A549 (cell line): ENCODE measurements at regions not wholly inside any gene's neighbourhood (a gene's known extent, or its start where the extent isn't known, plus 50 kb on each side); places are given as distances from the start of the nearest gene placed in this dataset.

Experiments used
- ATAC-seq, 2 experiments: fragments of 200-7000 bp in 1 of 2; fragments of >200 bp in 1 of 2; cut with Nextera tagmentation in 1 of 2; cut with Tn5 transposase in 1 of 2; 3 replicates each; pipeline versions ENCODE4 v1.8.0 to v1.9.1; 2018 to 2020; ENCODE audit warnings: mild to moderate bottlenecking in 1 of 2, moderate library complexity in 1 of 2
- CTCF ChIA-PET: fragments of 300-600 bp; sonication (Branson Sonifier 250); formaldehyde crosslinking; extraction: SDS; loops from one replicate; lab custom pipeline; 2021; ENCODE audit warnings: antibody characterized with exemption, inconsistent platforms; lab: Yijun Ruan, JAX
- POLR2A ChIA-PET: fragments of 350-600 bp; formaldehyde crosslinking; extraction: SDS; loops from one replicate; lab custom pipeline; 2021; ENCODE audit warnings: antibody characterized with exemption, inconsistent platforms; lab: Yijun Ruan, JAX
- DNase-seq, 2 experiments: peaks; one replicate each; pipeline versions ENCODE4 v3.0.0 to v3.0.0-alpha.2; 2011 to 2016; ENCODE audit warnings: low read depth in 1 of 2, low spot score in 1 of 2
- FAIRE-seq: peaks from 2 replicates; lab custom pipeline; 2011; peaks lifted over from hg19 to GRCh38; lab: Jason Lieb, UNC
- H3K27ac ChIP-seq, 2 experiments: fragments of >200 bp; sonication (Bioruptor Twin); formaldehyde crosslinking; 3 replicates each; pipeline ENCODE4 v1.5.1; 2016 to 2017
- H3K4me1 ChIP-seq: fragments of >200 bp; sonication (Bioruptor Twin); formaldehyde crosslinking; 3 replicates; pipeline ENCODE4 v1.6.1; 2016
- H3K4me2 ChIP-seq: fragments of >200 bp; sonication (Bioruptor Twin); formaldehyde crosslinking; 3 replicates; pipeline ENCODE4 v1.6.1; 2016
- H3K4me3 ChIP-seq: fragments of >200 bp; sonication (Bioruptor Twin); formaldehyde crosslinking; 3 replicates; pipeline ENCODE4 v1.5.1; 2016
- H3K9me3 ChIP-seq: fragments of >200 bp; sonication (Bioruptor Twin); formaldehyde crosslinking; 3 replicates; pipeline ENCODE4 v1.6.1; 2016
- CBX8 ChIP-seq: fragments of 200-600 bp; sonication (generic); IDR thresholded peaks from 2 replicates; pipeline ENCODE4 v1.6.1; 2016
- CHD2 ChIP-seq: fragments of 150-350 bp; IDR thresholded peaks from 2 replicates; pipeline ENCODE4 v1.6.1; 2014; ENCODE audit warnings: low read length; ENCODE audit not compliant: partially characterized antibody
- EHF ChIP-seq: fragments of 250-450 bp; sonication (Bioruptor Pico); IDR thresholded peaks from 2 replicates; pipeline ENCODE4 v1.5.0; 2020; ENCODE audit warnings: mild to moderate bottlenecking
- FOSB ChIP-seq: fragments of 250-450 bp; sonication (Bioruptor Pico); IDR thresholded peaks from 2 replicates; pipeline ENCODE4 v1.5.0; 2020; ENCODE audit warnings: mild to moderate bottlenecking, moderate library complexity
- FOSL2 ChIP-seq, 2 experiments: fragments of 450-650 bp in 1 of 2; fragments of >200 bp in 1 of 2; sonication (Bioruptor Twin) in 1 of 2; formaldehyde crosslinking; IDR thresholded peaks; 2 replicates each; pipeline versions ENCODE4 v1.5.0 to v1.6.1; 2016 to 2020; ENCODE audit warnings: mild to moderate bottlenecking in 1 of 2, moderate library complexity in 1 of 2
- HOXB13 ChIP-seq: fragments of 250-450 bp; sonication (Bioruptor Pico); IDR thresholded peaks from 2 replicates; pipeline ENCODE4 v1.5.0; 2020; ENCODE audit warnings: low read depth, mild to moderate bottlenecking, moderate library complexity
- MAZ ChIP-seq: fragments of 150-350 bp; IDR thresholded peaks from 2 replicates; pipeline ENCODE4 v1.6.1; 2014; ENCODE audit warnings: antibody characterized with exemption, low read depth, low read length, borderline replicate concordance
- NPAS2 ChIP-seq: fragments of 250-450 bp; sonication (Bioruptor Pico); IDR thresholded peaks from 2 replicates; pipeline ENCODE4 v1.8.0; 2022; ENCODE audit warnings: mild to moderate bottlenecking, moderate library complexity, borderline replicate concordance
- NR3C1 ChIP-seq: fragments of >200 bp; sonication (Bioruptor Twin); formaldehyde crosslinking; IDR thresholded peaks from 3 replicates; pipeline ENCODE4 v1.6.1; 2017
- POLR2AphosphoS2 ChIP-seq: conservative IDR thresholded peaks from 2 replicates; pipeline ENCODE4 v1.6.1; 2012; ENCODE audit warnings: low read length, improper control_type of control experiment, inconsistent platforms
- RAD21 ChIP-seq, 2 experiments: fragments of >200 bp in 1 of 2; sonication (Bioruptor Twin) in 1 of 2; formaldehyde crosslinking in 1 of 2; IDR thresholded peaks in 1 of 2; conservative IDR thresholded peaks in 1 of 2; 2 replicates in 1 of 2; 3 replicates in 1 of 2; pipeline ENCODE4 v1.6.1; 2012 to 2018; ENCODE audit warnings: inconsistent platforms in 1 of 2
- RFX5 ChIP-seq: fragments of 450-650 bp; IDR thresholded peaks from 2 replicates; pipeline ENCODE4 v1.7.1; 2014; ENCODE audit warnings: antibody characterized with exemption, mild to moderate bottlenecking, moderate library complexity
- TFCP2L1 ChIP-seq: fragments of 250-450 bp; sonication (Bioruptor Pico); IDR thresholded peaks from 2 replicates; pipeline ENCODE4 v1.5.0; 2021; ENCODE audit warnings: mild to moderate bottlenecking
- TP53 ChIP-seq: fragments of 250-450 bp; sonication (Bioruptor Pico); IDR thresholded peaks from 2 replicates; pipeline ENCODE4 v1.5.0; 2021; ENCODE audit warnings: mild to moderate bottlenecking, moderate library complexity
- ZC3H11A ChIP-seq: fragments of 450-650 bp; IDR thresholded peaks from 2 replicates; pipeline ENCODE4 v1.6.1; 2014; ENCODE audit warnings: antibody characterized with exemption, mild to moderate bottlenecking
- ZNF302 ChIP-seq: fragments of 250-450 bp; sonication (Bioruptor Pico); IDR thresholded peaks from 2 replicates; pipeline ENCODE4 v1.9.0; 2021; ENCODE audit warnings: inconsistent platforms, mild to moderate bottlenecking, moderate library complexity
- WGBS: methylation state at CpG from one replicate; pipeline ENCODE4 v1.1.6; 2017; ENCODE audit errors: missing lambda C conversion rate; 5-methylcytosine and 5-hydroxymethylcytosine counted together
- TF ChIP-seq, protein P1 (sequence below): IDR thresholded peaks from 2 replicates; pipeline ENCODE4 v1.6.1; 2012
- TF ChIP-seq, protein P2 (sequence below): IDR thresholded peaks from 2 replicates; pipeline ENCODE4 v1.6.1; 2012; ENCODE audit warnings: low read depth, borderline replicate concordance
- TF ChIP-seq, protein P3 (sequence below): fragments of 150-350 bp; IDR thresholded peaks from 2 replicates; pipeline ENCODE4 v1.6.1; 2014; ENCODE audit warnings: low read depth, mild to moderate bottlenecking, low read length
- TF ChIP-seq, protein P4 (sequence below): IDR thresholded peaks from 2 replicates; pipeline ENCODE4 v1.6.1; 2012
- TF ChIP-seq, protein P5 (sequence below): fragments of >200 bp; sonication (Bioruptor Twin); formaldehyde crosslinking; IDR thresholded peaks from 3 replicates; pipeline ENCODE4 v1.5.1; 2016

DNA sequence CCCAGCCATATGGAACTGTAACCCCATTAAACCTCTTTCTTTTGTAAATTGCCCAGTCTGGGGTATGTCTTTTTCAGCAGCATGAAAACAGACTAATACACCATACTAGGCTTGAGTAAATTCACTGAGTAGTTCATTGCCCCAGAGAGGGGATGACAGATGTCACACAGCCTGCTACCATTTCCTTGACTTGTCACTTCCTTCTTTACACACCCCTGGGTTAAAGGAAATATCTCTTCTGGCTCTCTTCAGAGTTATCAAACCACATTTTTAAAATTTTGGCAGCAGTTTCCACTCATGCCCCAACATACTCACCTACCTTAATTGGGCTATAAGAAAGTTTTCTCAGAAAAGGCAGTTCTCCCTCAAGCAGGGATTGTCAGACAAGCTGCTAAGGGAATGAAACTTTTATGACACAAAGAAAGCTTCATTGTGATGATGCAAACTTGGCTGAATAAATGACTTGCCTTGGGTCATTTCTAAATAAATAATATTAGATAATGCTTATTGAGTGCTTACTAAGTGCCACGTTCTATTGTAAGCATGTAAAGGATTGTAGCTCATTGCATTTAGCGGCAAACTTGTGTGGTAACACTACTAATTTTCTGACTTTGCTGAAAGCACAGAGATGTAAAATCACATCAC lies 68.0 kb upstream of the RBMS3 start:
- FAIRE-seq (no peak), ATAC-seq (no peak), DNase-seq (no peak)
- Histone ChIP-seq H3K9me3 (no peaks in the 10 kb centered on the region), H3K4me1 (no peaks in the 10 kb centered on the region), H3K27ac (no peak overlapping the region), H3K4me2 (no peak overlapping the region)
- 63% methylated on average over 2 of the region's 2 CpGs for WGBS
- POLR2A ChIA-PET, result no interaction called here
- no peak for TF ChIP-seq FOSL2 (IDR thresholded peaks at IDR 0.05)
- no peak for TF ChIP-seq FOSL2 (CRISPR knock-in tag; IDR thresholded peaks at IDR 0.05)
- TF ChIP-seq, protein P1, sequence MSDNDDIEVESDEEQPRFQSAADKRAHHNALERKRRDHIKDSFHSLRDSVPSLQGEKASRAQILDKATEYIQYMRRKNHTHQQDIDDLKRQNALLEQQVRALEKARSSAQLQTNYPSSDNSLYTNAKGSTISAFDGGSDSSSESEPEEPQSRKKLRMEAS, result no peak
- no peak for TF ChIP-seq ZNF302
- TF ChIP-seq NPAS2 (CRISPR knock-in tag), result no peak
- TF ChIP-seq FOSB (CRISPR knock-in tag), result no peak
- no peak for TF ChIP-seq ZC3H11A
- no peak for TF ChIP-seq TP53 (CRISPR knock-in tag)
- TF ChIP-seq CHD2, result no peak
- no peak for TF ChIP-seq NR3C1
- no peak for TF ChIP-seq RAD21 (conservative IDR thresholded peaks at IDR 0.05 in 1 of 2, IDR thresholded peaks at IDR 0.05 in 1 of 2)
- TF ChIP-seq CBX8, result no peak
- TF ChIP-seq, protein P2, sequence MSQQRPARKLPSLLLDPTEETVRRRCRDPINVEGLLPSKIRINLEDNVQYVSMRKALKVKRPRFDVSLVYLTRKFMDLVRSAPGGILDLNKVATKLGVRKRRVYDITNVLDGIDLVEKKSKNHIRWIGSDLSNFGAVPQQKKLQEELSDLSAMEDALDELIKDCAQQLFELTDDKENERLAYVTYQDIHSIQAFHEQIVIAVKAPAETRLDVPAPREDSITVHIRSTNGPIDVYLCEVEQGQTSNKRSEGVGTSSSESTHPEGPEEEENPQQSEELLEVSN, result no peak
- TF ChIP-seq MAZ, result no peak
- TF ChIP-seq EHF (CRISPR knock-in tag), result no peak
- no peak for TF ChIP-seq HOXB13
- TF ChIP-seq, protein P3, sequence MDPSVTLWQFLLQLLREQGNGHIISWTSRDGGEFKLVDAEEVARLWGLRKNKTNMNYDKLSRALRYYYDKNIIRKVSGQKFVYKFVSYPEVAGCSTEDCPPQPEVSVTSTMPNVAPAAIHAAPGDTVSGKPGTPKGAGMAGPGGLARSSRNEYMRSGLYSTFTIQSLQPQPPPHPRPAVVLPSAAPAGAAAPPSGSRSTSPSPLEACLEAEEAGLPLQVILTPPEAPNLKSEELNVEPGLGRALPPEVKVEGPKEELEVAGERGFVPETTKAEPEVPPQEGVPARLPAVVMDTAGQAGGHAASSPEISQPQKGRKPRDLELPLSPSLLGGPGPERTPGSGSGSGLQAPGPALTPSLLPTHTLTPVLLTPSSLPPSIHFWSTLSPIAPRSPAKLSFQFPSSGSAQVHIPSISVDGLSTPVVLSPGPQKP, result no peak
- TF ChIP-seq, all 56 proteins: peak for 0
- CTCF ChIA-PET, result interaction anchor here (1.9 kb wide), 1 partner anchor 126 kb away, joined by 3 read pairs; no protein-coding TSS in a partner anchor
- H3K4me3 ChIP-seq, result no peak overlapping the region

DNA sequence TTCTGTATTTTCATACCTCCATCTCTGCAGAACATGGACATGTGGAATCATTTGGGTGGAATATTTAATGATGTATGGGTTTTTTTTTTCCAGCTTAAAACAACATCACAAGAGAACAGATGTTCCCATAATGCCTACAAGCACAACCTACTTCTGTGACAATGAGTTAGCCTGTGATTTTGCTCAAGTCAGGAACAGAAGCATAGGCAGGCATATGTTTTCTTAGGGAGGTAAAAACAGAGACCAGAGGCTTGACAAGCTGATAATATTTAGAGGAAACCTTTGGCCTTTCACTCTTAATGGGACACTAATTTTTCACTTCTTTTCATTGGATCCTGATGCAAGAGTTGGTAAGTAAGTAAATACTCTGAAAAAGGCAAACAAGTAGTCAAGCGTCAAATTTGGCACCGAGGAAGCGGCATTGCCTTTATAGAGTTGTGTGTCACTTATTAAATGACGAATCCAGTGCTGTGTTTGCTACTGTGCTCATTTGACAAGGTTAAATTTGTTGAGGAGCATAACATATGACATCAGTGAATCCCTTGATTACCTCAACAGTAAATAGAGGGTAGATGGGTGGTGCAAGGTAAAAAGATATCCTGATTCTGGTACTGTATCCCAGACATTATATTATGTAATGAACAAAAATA lies 66.7 kb upstream of the RBMS3 start:
- ChIA-PET POLR2A (no interaction called here), CTCF (no interaction called here)
- Histone ChIP-seq H3K4me1 (no peaks in the 10 kb centered on the region), H3K27ac (no peak overlapping the region), H3K9me3 (no peaks in the 10 kb centered on the region), H3K4me2 (no peak overlapping the region), H3K4me3 (no peak overlapping the region)
- FAIRE-seq (no peak), ATAC-seq (no peak), DNase-seq (no peak)
- TF ChIP-seq, protein P4, sequence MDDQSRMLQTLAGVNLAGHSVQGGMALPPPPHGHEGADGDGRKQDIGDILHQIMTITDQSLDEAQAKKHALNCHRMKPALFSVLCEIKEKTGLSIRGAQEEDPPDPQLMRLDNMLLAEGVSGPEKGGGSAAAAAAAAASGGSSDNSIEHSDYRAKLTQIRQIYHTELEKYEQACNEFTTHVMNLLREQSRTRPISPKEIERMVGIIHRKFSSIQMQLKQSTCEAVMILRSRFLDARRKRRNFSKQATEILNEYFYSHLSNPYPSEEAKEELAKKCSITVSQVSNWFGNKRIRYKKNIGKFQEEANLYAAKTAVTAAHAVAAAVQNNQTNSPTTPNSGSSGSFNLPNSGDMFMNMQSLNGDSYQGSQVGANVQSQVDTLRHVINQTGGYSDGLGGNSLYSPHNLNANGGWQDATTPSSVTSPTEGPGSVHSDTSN, result no peak
- TF ChIP-seq, protein P1, result no peak
- no peak for TF ChIP-seq RFX5
- TF ChIP-seq POLR2AphosphoS2, result no peak
- TF ChIP-seq ZC3H11A, result no peak
- no peak for TF ChIP-seq RAD21 (conservative IDR thresholded peaks at IDR 0.05 in 1 of 2, IDR thresholded peaks at IDR 0.05 in 1 of 2)
- TF ChIP-seq TFCP2L1 (CRISPR knock-in tag), result no peak
- TF ChIP-seq, protein P5, sequence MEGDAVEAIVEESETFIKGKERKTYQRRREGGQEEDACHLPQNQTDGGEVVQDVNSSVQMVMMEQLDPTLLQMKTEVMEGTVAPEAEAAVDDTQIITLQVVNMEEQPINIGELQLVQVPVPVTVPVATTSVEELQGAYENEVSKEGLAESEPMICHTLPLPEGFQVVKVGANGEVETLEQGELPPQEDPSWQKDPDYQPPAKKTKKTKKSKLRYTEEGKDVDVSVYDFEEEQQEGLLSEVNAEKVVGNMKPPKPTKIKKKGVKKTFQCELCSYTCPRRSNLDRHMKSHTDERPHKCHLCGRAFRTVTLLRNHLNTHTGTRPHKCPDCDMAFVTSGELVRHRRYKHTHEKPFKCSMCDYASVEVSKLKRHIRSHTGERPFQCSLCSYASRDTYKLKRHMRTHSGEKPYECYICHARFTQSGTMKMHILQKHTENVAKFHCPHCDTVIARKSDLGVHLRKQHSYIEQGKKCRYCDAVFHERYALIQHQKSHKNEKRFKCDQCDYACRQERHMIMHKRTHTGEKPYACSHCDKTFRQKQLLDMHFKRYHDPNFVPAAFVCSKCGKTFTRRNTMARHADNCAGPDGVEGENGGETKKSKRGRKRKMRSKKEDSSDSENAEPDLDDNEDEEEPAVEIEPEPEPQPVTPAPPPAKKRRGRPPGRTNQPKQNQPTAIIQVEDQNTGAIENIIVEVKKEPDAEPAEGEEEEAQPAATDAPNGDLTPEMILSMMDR, result no peak
- 82% methylated on average over 4 of the region's 4 CpGs for WGBS
